Right lobe of liver (tissue), 6 donors: ENCODE measurements at regions not wholly inside any gene's neighbourhood (a gene's known extent, or its start where the extent isn't known, plus 50 kb on each side); places are given as distances from the start of the nearest gene placed in this dataset.

Experiments
- ATAC-seq, 4 donors: fragments of 200-7000 bp; cut with Tn5 transposase; one replicate each; pipeline ENCODE4 v1.9.1; 2020; ENCODE audit warnings: mild to moderate bottlenecking in 4 of 4, moderate library complexity in 4 of 4
- DNase-seq, 3 donors: peaks; one replicate each; pipeline ENCODE4 v3.0.0-alpha.2; 2020
- H3K27ac ChIP-seq, 3 donors: fragments of 200-600 bp; one replicate each; pipeline ENCODE4 v1.8.0; 2022
- H3K27me3 ChIP-seq, 2 donors: fragments of 200-600 bp; one replicate each; pipeline ENCODE4 v1.8.0; 2022
- H3K36me3 ChIP-seq, 4 donors: fragments of 200-600 bp; sonication (generic) in 1 of 4; one replicate each; pipeline versions ENCODE4 v1.5.1 to v1.8.0; 2017 to 2022; ENCODE audit warnings: control low read depth in 1 of 4
- H3K4me1 ChIP-seq, 4 donors: fragments of 200-600 bp; sonication (generic) in 1 of 4; one replicate each; pipeline versions ENCODE4 v1.5.1 to v1.8.0; 2017 to 2022; ENCODE audit warnings: control low read depth in 1 of 4
- H3K4me3 ChIP-seq, 3 donors: fragments of 200-600 bp; one replicate each; pipeline ENCODE4 v1.8.0; 2022
- H3K9me3 ChIP-seq, 4 donors: fragments of 200-600 bp; sonication (generic) in 1 of 4; one replicate each; pipeline versions ENCODE4 v1.5.1 to v1.8.0; 2017 to 2022; ENCODE audit warnings: control low read depth in 1 of 4
- CTCF ChIP-seq, 4 donors: fragments of 200-600 bp in 3 of 4; fragments of 450-650 bp in 1 of 4; IDR thresholded peaks; one replicate each; pipeline versions ENCODE4 v1.5.1 to v1.8.0; 2016 to 2022; ENCODE audit warnings: antibody characterized with exemption in 4 of 4, mild to moderate bottlenecking in 2 of 4
- POLR2A ChIP-seq: fragments of 450-650 bp; IDR thresholded peaks from one replicate; pipeline ENCODE4 v1.6.1; 2017; ENCODE audit warnings: antibody characterized with exemption, mild to moderate bottlenecking
- WGBS: methylation state at CpG from one replicate; pipeline ENCODE4 v1.1.6; 2018; ENCODE audit warnings: low coverage, low lambda C conversion rate; ENCODE audit not compliant: insufficient coverage; ENCODE audit errors: missing lambda C conversion rate; 5-methylcytosine and 5-hydroxymethylcytosine counted together
- intact Hi-C, 2 donors: fragments of 100-400 bp; cut with DNase I; formaldehyde crosslinking; loops; one replicate each; pipeline versions ENCODE4 v1.11.2 to v1.14.1; 2022
- donor health status: DM: no; HTN: yes; CAD: no.
- donor health status: DM: no; HTN: no; CAD: no.
- donor health status: DM: no; HTN: no; CAD: no.
- donor health status: DM: no; HTN: yes; CAD: no.
- donor health status: DM: no; HTN: yes; CAD: no.

GRCh38 chr5:110945874-110946436 is 125.6 kb upstream of the TSLP start:
- no peak for TF ChIP-seq POLR2A
- no peak for TF ChIP-seq CTCF (IDR thresholded peaks at IDR 0.05)
- intact Hi-C loops = no loop called here
- Histone ChIP-seq H3K9me3 (no peaks in the 10 kb centered on the region), H3K4me1 (peaks cover 0 to 13% (median 6%) of the 10 kb centered on the region in 4 donors), H3K36me3 (no peaks in the 10 kb centered on the region), H3K4me3 (no peak overlapping the region), H3K27ac (no peak overlapping the region), H3K27me3 (no peaks in the 10 kb centered on the region)
- ATAC-seq (peak; percentile 48 to 62 (median 56)), DNase-seq (peak in 1 of 3 donors; percentile 25)
- WGBS = 29% methylated on average over 3 of the region's 3 CpGs

DNA sequence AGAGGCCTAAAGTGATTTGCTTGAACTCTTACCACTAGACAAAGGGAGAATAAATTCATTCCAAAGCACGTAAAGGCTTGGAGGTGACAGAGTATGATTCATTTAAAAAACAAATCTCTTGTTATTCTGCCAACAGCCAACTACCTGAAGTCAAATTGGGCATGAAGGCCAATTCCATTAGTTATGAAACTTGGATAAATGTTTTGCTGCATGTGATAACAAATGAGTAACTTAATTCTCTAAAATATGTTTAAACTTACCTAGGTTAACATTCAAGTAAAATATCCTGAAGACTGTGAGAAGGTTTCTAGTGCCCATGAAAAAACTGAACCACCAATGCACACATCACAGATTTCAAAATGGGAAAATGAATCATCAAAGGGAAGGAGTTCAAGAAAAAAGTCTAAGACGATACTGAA is 120.1 kb upstream of the TSLP start:
- no peak for ATAC-seq
- Histone ChIP-seq H3K4me1 (peaks cover 0 to 2% (median 0%) of the 10 kb centered on the region in 4 donors), H3K27ac (no peak overlapping the region), H3K4me3 (no peak overlapping the region), H3K36me3 (no peaks in the 10 kb centered on the region), H3K9me3 (no peaks in the 10 kb centered on the region), H3K27me3 (no peaks in the 10 kb centered on the region)
- WGBS = 48% methylated on average over 2 of the region's 2 CpGs
- TF ChIP-seq POLR2A (no peak), CTCF (IDR thresholded peaks at IDR 0.05) (no peak)
- intact Hi-C loops = no loop called here
- no peak for DNase-seq

- Histone ChIP-seq H3K27me3 (no peaks in the 10 kb centered on the region), H3K9me3 (no peaks in the 10 kb centered on the region), H3K4me3 (no peak overlapping the region), H3K4me1 (no peaks in the 10 kb centered on the region), H3K27ac (no peak overlapping the region), H3K36me3 (no peaks in the 10 kb centered on the region)
- TF ChIP-seq POLR2A (no peak), CTCF (IDR thresholded peaks at IDR 0.05) (no peak)
- ATAC-seq (peak in 1 of 4 donors; percentile 33), DNase-seq (peak in 1 of 3 donors; percentile 16)
- intact Hi-C loops = no loop called here
- 100% methylated on average over 1 of the region's 20 CpGs for WGBS
Observed at GRCh38 chr5:110956280-110956912, 115.1 kb upstream of the TSLP start.

- no peak overlapping the region for H3K4me3 ChIP-seq
- intact Hi-C loops = no loop called here
- no peak overlapping the region for H3K27ac ChIP-seq
- no peaks in the 10 kb centered on the region for H3K36me3 ChIP-seq
- no peaks in the 10 kb centered on the region for H3K4me1 ChIP-seq
- DNase-seq (no peak), ATAC-seq (no peak)
- TF ChIP-seq CTCF (IDR thresholded peaks at IDR 0.05) = no peak
- WGBS = 90% methylated on average over 3 of the region's 12 CpGs
- no peaks in the 10 kb centered on the region for H3K9me3 ChIP-seq
- no peaks in the 10 kb centered on the region for H3K27me3 ChIP-seq
Observed at GRCh38 chr5:110956913-110957813, 114.3 kb upstream of the TSLP start.
